ENCODE measurements at regions not wholly inside any gene's neighbourhood (a gene's known extent, or its start where the extent isn't known, plus 50 kb on each side); places are given as distances from the start of the nearest gene placed in this dataset.
"Not testable (repeated sequence)": the region's sequence is repeated elsewhere in the genome, so short reads cannot be mapped to it uniquely, and the experiment has no call there.

GRCh38 chr21:5243257-5243656 is 5278.1 kb upstream of the TPTE start:
- not testable (repeated sequence) for H3K27me3 Mint-ChIP-seq (ENCODE audit: low read depth); H3K27ac Mint-ChIP-seq; H3K4me1 Mint-ChIP-seq; H3K36me3 Mint-ChIP-seq (ENCODE audit: low read depth); H3K4me3 Mint-ChIP-seq
- H3K9me3 Mint-ChIP-seq: peaks cover 71% of the 10 kb centered on the region

- not testable (repeated sequence) for H3K4me1 Mint-ChIP-seq; H3K36me3 Mint-ChIP-seq (ENCODE audit: low read depth); H3K27ac Mint-ChIP-seq; H3K4me3 Mint-ChIP-seq; H3K27me3 Mint-ChIP-seq (ENCODE audit: low read depth)
- peaks cover 71% of the 10 kb centered on the region for H3K9me3 Mint-ChIP-seq
Measured at GRCh38 chr21:5243715-5244375, 5277.5 kb upstream of the TPTE start.

- peaks cover 73% of the 10 kb centered on the region for H3K9me3 Mint-ChIP-seq
- not testable (repeated sequence) for H3K27me3 Mint-ChIP-seq (ENCODE audit: low read depth); H3K4me3 Mint-ChIP-seq; H3K27ac Mint-ChIP-seq; H3K4me1 Mint-ChIP-seq; H3K36me3 Mint-ChIP-seq (ENCODE audit: low read depth)
Measured at GRCh38 chr21:5244376-5244718, 5277.0 kb upstream of the TPTE start.

GRCh38 chr21:5244954-5245353 is 5276.4 kb upstream of the TPTE start:
- not testable (repeated sequence) for H3K27me3 Mint-ChIP-seq (ENCODE audit: low read depth); H3K4me3 Mint-ChIP-seq
- peaks cover 71% of the 10 kb centered on the region for H3K9me3 Mint-ChIP-seq

GRCh38 chr21:5246416-5246815 is 5275.0 kb upstream of the TPTE start:
- not testable (repeated sequence) for H3K4me3 Mint-ChIP-seq; H3K27ac Mint-ChIP-seq; H3K36me3 Mint-ChIP-seq (ENCODE audit: low read depth); H3K27me3 Mint-ChIP-seq (ENCODE audit: low read depth); H3K4me1 Mint-ChIP-seq
- peaks cover 75% of the 10 kb centered on the region for H3K9me3 Mint-ChIP-seq

More at GRCh38 chr21:5244954-5245353, 5276.4 kb upstream of the TPTE start:
- H3K4me1 Mint-ChIP-seq; H3K27ac Mint-ChIP-seq; H3K36me3 Mint-ChIP-seq (ENCODE audit: low read depth): not testable (repeated sequence)

- not testable (repeated sequence) for H3K27ac Mint-ChIP-seq; H3K4me3 Mint-ChIP-seq; H3K27me3 Mint-ChIP-seq (ENCODE audit: low read depth); H3K36me3 Mint-ChIP-seq (ENCODE audit: low read depth); H3K4me1 Mint-ChIP-seq
- H3K9me3 Mint-ChIP-seq: peaks cover 76% of the 10 kb centered on the region
Measured at GRCh38 chr21:5247399-5247798, 5274.0 kb upstream of the TPTE start.

GRCh38 chr21:5250128-5250527 is 5271.3 kb upstream of the TPTE start:
- not testable (repeated sequence) for H3K36me3 Mint-ChIP-seq (ENCODE audit: low read depth); H3K27me3 Mint-ChIP-seq (ENCODE audit: low read depth); H3K27ac Mint-ChIP-seq; H3K4me3 Mint-ChIP-seq; H3K4me1 Mint-ChIP-seq
- peaks cover 68% of the 10 kb centered on the region for H3K9me3 Mint-ChIP-seq

- H3K4me1 Mint-ChIP-seq: not testable (repeated sequence)
Measured at GRCh38 chr21:5251162-5251561, 5270.2 kb upstream of the TPTE start.

GRCh38 chr21:5251866-5252265 is 5269.5 kb upstream of the TPTE start:
- not testable (repeated sequence) for H3K4me3 Mint-ChIP-seq; H3K36me3 Mint-ChIP-seq (ENCODE audit: low read depth); H3K27me3 Mint-ChIP-seq (ENCODE audit: low read depth); H3K4me1 Mint-ChIP-seq; H3K27ac Mint-ChIP-seq
- H3K9me3 Mint-ChIP-seq: peaks cover 55% of the 10 kb centered on the region

More at GRCh38 chr21:5251162-5251561, 5270.2 kb upstream of the TPTE start:
- H3K27ac Mint-ChIP-seq; H3K27me3 Mint-ChIP-seq (ENCODE audit: low read depth); H3K4me3 Mint-ChIP-seq; H3K36me3 Mint-ChIP-seq (ENCODE audit: low read depth): not testable (repeated sequence)
- H3K9me3 Mint-ChIP-seq: peaks cover 61% of the 10 kb centered on the region
